NCI-H446 (cell line): ENCODE measurements at regions not wholly inside any gene's neighbourhood (a gene's known extent, or its start where the extent isn't known, plus 50 kb on each side); places are given as distances from the start of the nearest gene placed in this dataset.
"Not testable (repeated sequence)": the region's sequence is repeated elsewhere in the genome, so short reads cannot be mapped to it uniquely, and the experiment has no call there.

Experiments used
- DNase-seq, 2 experiments: peaks; one replicate each; lab custom pipeline; 2025; lab: John Stamatoyannopoulos, UW

GRCh38 chr20:22070610-22071058, 365.2 kb downstream of the PAX1 start:
- DNase-seq, result no peak

- DNase-seq, result no peak
Measured at GRCh38 chr20:22063753-22064152, 358.3 kb downstream of the PAX1 start.

GRCh38 chr20:22062874-22063273, 357.4 kb downstream of the PAX1 start:
- DNase-seq, result no peak

- DNase-seq, result no peak
Measured at GRCh38 chr20:22060610-22061009, 355.1 kb downstream of the PAX1 start.

- DNase-seq, result no peak
Measured at GRCh38 chr20:22058746-22059145, 353.3 kb downstream of the PAX1 start.

- no peak for DNase-seq
Measured at GRCh38 chr20:22055981-22056380, 350.5 kb downstream of the PAX1 start.

GRCh38 chr20:22052025-22052650, 346.7 kb downstream of the PAX1 start:
- DNase-seq, result no peak

GRCh38 chr20:22045956-22046507, 340.6 kb downstream of the PAX1 start:
- not testable (repeated sequence) for DNase-seq

GRCh38 chr20:22027423-22027822, 322.0 kb downstream of the PAX1 start:
- DNase-seq, result no peak

- no peak for DNase-seq
Measured at GRCh38 chr20:22020201-22020600, 314.7 kb downstream of the PAX1 start.

GRCh38 chr20:22008456-22008855, 303.0 kb downstream of the PAX1 start:
- DNase-seq, result no peak

GRCh38 chr20:22006306-22006705, 300.8 kb downstream of the PAX1 start:
- no peak for DNase-seq

- no peak for DNase-seq
Measured at GRCh38 chr20:22005535-22005934, 300.1 kb downstream of the PAX1 start.

- DNase-seq, result no peak
Measured at GRCh38 chr20:22004946-22005345, 299.5 kb downstream of the PAX1 start.

GRCh38 chr20:22003680-22004079, 298.2 kb downstream of the PAX1 start:
- DNase-seq, result no peak

- no peak for DNase-seq
Measured at GRCh38 chr20:22001886-22002285, 296.4 kb downstream of the PAX1 start.

- no peak for DNase-seq
Measured at GRCh38 chr20:21995461-21995860, 290.0 kb downstream of the PAX1 start.

GRCh38 chr20:21994203-21994602, 288.7 kb downstream of the PAX1 start:
- DNase-seq, result no peak

- DNase-seq, result no peak
Measured at GRCh38 chr20:21982559-21982958, 277.1 kb downstream of the PAX1 start.

GRCh38 chr20:21981597-21982344, 276.3 kb downstream of the PAX1 start:
- no peak for DNase-seq

GRCh38 chr20:21981179-21981578, 275.7 kb downstream of the PAX1 start:
- DNase-seq, result no peak

GRCh38 chr20:21971436-21971835, 266.0 kb downstream of the PAX1 start:
- no peak for DNase-seq

- DNase-seq, result no peak
Measured at GRCh38 chr20:21968486-21968885, 263.0 kb downstream of the PAX1 start.
